Parathyroid adenoma (tissue), 2 donors: ENCODE measurements at regions not wholly inside any gene's neighbourhood (a gene's known extent, or its start where the extent isn't known, plus 50 kb on each side); places are given as distances from the start of the nearest gene placed in this dataset.

ENCODE experiments used
- H2AFZ ChIP-seq: fragments of 300-600 bp; sonication (generic); one replicate; pipeline ENCODE4 v1.7.0; 2017; ENCODE audit warnings: antibody characterized with exemption, mild to moderate bottlenecking
- H3K27ac ChIP-seq: fragments of 300-600 bp; sonication (generic); one replicate; pipeline ENCODE4 v1.7.0; 2017
- H3K27me3 ChIP-seq: fragments of 300-600 bp; sonication (generic); one replicate; pipeline ENCODE4 v1.7.0; 2017; ENCODE audit warnings: low read length; ENCODE audit not compliant: control insufficient read depth, insufficient read depth
- H3K36me3 ChIP-seq: fragments of 300-600 bp; sonication (generic); one replicate; pipeline ENCODE4 v1.7.0; 2017; ENCODE audit warnings: low read length; ENCODE audit not compliant: control insufficient read depth, insufficient read depth
- H3K4me1 ChIP-seq: fragments of 300-600 bp; sonication (generic); one replicate; pipeline ENCODE4 v1.7.0; 2017; ENCODE audit warnings: control low read depth
- H3K4me2 ChIP-seq: fragments of 300-600 bp; sonication (generic); one replicate; pipeline ENCODE4 v1.7.0; 2017; ENCODE audit warnings: low read length
- H3K4me3 ChIP-seq: fragments of 300-600 bp; sonication (generic); one replicate; pipeline ENCODE4 v1.7.0; 2017; ENCODE audit warnings: low read depth, low read length
- H3K79me2 ChIP-seq: fragments of 300-600 bp; sonication (generic); one replicate; pipeline ENCODE4 v1.7.0; 2017; ENCODE audit warnings: control low read depth
- H3K9ac ChIP-seq: fragments of 300-600 bp; sonication (generic); one replicate; pipeline ENCODE4 v1.7.0; 2017; ENCODE audit warnings: mild to moderate bottlenecking
- H3K9me3 ChIP-seq: fragments of 300-600 bp; sonication (generic); one replicate; pipeline ENCODE4 v1.7.0; 2017; ENCODE audit warnings: low read length; ENCODE audit not compliant: control insufficient read depth
- TF ChIP-seq, protein P1 (sequence below): fragments of 300-600 bp; sonication (generic); IDR thresholded peaks from one replicate; pipeline ENCODE4 v1.7.0; 2017; ENCODE audit warnings: antibody characterized with exemption, mild to moderate bottlenecking
- donor health status: primary hyperparathyroidism.

DNA sequence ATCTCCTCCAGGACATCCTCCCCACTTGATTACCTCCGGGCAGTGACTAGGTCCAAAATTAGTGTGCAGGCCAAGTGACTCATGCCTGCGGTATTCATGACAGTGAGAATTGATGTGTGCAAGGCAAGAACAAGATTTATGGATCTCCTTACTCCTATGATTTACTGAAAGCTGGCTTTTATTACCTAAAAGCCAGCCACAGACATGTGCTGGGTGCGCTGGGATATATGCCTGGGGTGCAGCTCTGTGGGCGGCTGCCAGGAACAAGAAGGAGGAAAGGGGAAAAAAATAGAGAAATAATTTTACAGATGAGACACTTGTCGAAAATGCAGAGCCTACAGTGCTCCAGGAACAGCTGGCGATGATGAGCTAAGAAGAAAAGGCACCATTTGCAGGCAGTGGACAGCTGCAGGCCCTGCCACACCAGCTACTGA lies 359.3 kb downstream of the CMPK2 start:
- Histone ChIP-seq H3K4me3 (no peak overlapping the region), H3K79me2 (no peaks in the 10 kb centered on the region), H3K27ac (no peak overlapping the region), H2AFZ (no peak overlapping the region), H3K9ac (no peak overlapping the region), H3K4me1 (no peaks in the 10 kb centered on the region), H3K27me3 (no peaks in the 10 kb centered on the region), H3K9me3 (no peaks in the 10 kb centered on the region), H3K36me3 (no peaks in the 10 kb centered on the region), H3K4me2 (no peak overlapping the region)
- TF ChIP-seq, protein P1, sequence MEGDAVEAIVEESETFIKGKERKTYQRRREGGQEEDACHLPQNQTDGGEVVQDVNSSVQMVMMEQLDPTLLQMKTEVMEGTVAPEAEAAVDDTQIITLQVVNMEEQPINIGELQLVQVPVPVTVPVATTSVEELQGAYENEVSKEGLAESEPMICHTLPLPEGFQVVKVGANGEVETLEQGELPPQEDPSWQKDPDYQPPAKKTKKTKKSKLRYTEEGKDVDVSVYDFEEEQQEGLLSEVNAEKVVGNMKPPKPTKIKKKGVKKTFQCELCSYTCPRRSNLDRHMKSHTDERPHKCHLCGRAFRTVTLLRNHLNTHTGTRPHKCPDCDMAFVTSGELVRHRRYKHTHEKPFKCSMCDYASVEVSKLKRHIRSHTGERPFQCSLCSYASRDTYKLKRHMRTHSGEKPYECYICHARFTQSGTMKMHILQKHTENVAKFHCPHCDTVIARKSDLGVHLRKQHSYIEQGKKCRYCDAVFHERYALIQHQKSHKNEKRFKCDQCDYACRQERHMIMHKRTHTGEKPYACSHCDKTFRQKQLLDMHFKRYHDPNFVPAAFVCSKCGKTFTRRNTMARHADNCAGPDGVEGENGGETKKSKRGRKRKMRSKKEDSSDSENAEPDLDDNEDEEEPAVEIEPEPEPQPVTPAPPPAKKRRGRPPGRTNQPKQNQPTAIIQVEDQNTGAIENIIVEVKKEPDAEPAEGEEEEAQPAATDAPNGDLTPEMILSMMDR, result no peak

DNA sequence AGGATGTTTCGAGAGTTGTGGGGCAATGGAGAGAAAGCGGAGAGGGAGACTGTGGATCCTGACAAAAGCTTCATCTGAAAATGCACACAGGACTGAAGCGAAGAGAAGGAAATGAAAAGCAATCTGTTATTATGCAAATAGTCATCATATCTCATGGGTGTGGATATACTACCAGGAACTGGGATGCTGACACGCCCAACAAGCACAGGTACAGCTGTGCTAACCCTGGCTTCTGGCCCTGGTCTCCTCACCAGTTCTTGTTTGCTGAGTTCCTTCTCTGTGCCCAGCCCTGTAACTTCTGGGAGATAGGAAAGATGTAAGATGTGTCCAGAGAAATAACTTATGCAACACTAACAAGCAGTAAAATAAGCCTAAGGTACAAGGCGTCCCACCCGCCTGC lies 358.8 kb downstream of the CMPK2 start:
- H3K27ac ChIP-seq, result no peak overlapping the region

DNA sequence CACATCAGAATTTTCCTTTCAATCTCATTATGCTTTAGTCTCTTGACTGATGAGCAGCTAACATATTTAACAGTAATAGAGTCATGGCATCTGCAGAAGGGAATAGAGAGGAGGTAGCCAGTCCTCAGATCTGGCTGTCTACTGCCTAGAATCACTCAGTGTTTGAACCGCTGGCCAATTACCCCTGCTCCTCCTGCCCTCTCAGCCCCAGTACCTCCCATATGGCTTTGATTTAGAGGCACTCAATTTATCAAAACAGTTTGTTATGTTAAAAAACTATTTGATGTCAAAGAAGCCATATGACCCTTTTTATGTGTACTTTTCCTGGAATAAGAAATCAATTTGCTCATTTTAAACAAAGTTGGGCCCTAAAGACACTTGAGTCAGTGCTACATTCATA lies 355.2 kb downstream of the CMPK2 start:
- H3K4me1 ChIP-seq, result no peaks in the 10 kb centered on the region
- H3K4me3 ChIP-seq, result no peak overlapping the region
- H3K4me2 ChIP-seq, result no peak overlapping the region
- no peaks in the 10 kb centered on the region for H3K27me3 ChIP-seq
- no peaks in the 10 kb centered on the region for H3K36me3 ChIP-seq
- no peak overlapping the region for H3K27ac ChIP-seq
- H3K79me2 ChIP-seq, result no peaks in the 10 kb centered on the region
- H3K9ac ChIP-seq, result no peak overlapping the region
- no peaks in the 10 kb centered on the region for H3K9me3 ChIP-seq
- TF ChIP-seq, protein P1, result no peak
- H2AFZ ChIP-seq, result no peak overlapping the region

More for the DNA sequence above, 358.8 kb downstream of the CMPK2 start:
- no peaks in the 10 kb centered on the region for H3K9me3 ChIP-seq
- no peak overlapping the region for H3K9ac ChIP-seq
- no peak overlapping the region for H3K4me3 ChIP-seq
- TF ChIP-seq, protein P1, result no peak
- no peak overlapping the region for H2AFZ ChIP-seq
- no peaks in the 10 kb centered on the region for H3K79me2 ChIP-seq
- H3K27me3 ChIP-seq, result no peaks in the 10 kb centered on the region
- H3K4me1 ChIP-seq, result no peaks in the 10 kb centered on the region
- no peaks in the 10 kb centered on the region for H3K36me3 ChIP-seq
- H3K4me2 ChIP-seq, result no peak overlapping the region

DNA sequence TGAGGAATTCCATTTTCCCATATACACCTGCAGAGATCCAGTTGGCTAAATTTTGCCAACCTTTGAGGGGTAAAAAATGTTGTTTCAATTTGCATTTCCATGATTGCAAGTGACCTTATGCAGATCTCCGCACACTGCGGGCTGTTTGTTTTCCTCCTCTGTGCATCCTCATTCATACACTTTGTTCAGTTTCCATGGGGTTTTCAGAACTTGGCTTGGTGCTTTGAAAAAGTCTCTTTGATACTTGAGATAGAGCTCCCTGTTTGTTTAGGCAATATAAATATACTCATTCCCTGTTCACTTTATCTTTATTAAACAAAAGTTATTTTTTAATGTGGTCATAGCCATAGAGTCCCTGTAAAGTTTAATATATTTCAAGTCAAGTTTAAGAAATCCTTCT lies 353.1 kb downstream of the CMPK2 start:
- TF ChIP-seq, protein P1, result no peak
- H3K9me3 ChIP-seq, result no peaks in the 10 kb centered on the region
- no peaks in the 10 kb centered on the region for H3K36me3 ChIP-seq
- no peaks in the 10 kb centered on the region for H3K4me1 ChIP-seq
- H3K27me3 ChIP-seq, result no peaks in the 10 kb centered on the region
- H3K9ac ChIP-seq, result no peak overlapping the region
- no peak overlapping the region for H3K4me3 ChIP-seq
- no peaks in the 10 kb centered on the region for H3K79me2 ChIP-seq
- H3K27ac ChIP-seq, result no peak overlapping the region
- no peak overlapping the region for H2AFZ ChIP-seq
- no peak overlapping the region for H3K4me2 ChIP-seq

DNA sequence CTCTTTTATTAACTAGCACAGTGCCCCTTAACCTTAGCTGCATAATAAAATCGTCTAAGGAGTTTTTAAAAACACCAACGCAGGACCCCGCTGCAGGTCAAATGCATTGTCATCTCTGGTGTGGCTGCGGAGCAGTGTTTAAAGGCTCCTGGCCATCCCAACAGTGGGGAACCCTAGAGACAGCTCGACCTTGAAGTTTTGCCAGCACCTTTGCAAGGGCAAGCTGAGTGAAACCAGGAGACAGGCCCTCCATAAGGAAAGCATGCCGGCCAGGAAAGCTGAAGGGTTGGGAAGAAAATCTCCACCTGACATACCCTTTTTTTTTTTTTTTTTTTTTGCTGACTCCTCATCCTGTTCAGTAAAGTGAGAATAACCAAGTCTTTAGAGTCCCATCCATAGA lies 349.0 kb downstream of the CMPK2 start:
- H2AFZ ChIP-seq, result no peak overlapping the region
- TF ChIP-seq, protein P1, result no peak
- no peaks in the 10 kb centered on the region for H3K4me1 ChIP-seq
- no peak overlapping the region for H3K27ac ChIP-seq
- H3K36me3 ChIP-seq, result no peaks in the 10 kb centered on the region
- H3K27me3 ChIP-seq, result no peaks in the 10 kb centered on the region
- no peak overlapping the region for H3K4me3 ChIP-seq
- no peak overlapping the region for H3K4me2 ChIP-seq
- no peak overlapping the region for H3K9ac ChIP-seq
- H3K9me3 ChIP-seq, result no peaks in the 10 kb centered on the region
- H3K79me2 ChIP-seq, result no peaks in the 10 kb centered on the region
